Transverse colon (tissue), 4 donors: ENCODE measurements at regions not wholly inside any gene's neighbourhood (a gene's known extent, or its start where the extent isn't known, plus 50 kb on each side); places are given as distances from the start of the nearest gene placed in this dataset.

ENCODE experiments used
- CTCF ChIP-seq, 5 experiments: fragments of 200-600 bp in 3 of 5; fragments of 450-650 bp in 2 of 5; sonication (generic) in 3 of 5; IDR thresholded peaks; 1 replicate in 2 of 5; 2 replicates in 3 of 5; pipeline ENCODE4 v1.5.1; 2016 to 2017; ENCODE audit warnings: antibody characterized with exemption in 5 of 5, inconsistent platforms in 3 of 5, mild to moderate bottlenecking in 2 of 5, moderate library complexity in 1 of 5
- POLR2A ChIP-seq: fragments of 450-650 bp; IDR thresholded peaks from one replicate; pipeline ENCODE4 v1.6.1; 2016; ENCODE audit warnings: antibody characterized with exemption, mild to moderate bottlenecking, moderate library complexity
- POLR2AphosphoS5 ChIP-seq, 3 donors: sonication (generic); formaldehyde crosslinking; IDR thresholded peaks; one replicate each; pipeline ENCODE4 v1.6.1; 2016; ENCODE audit warnings: antibody characterized with exemption in 3 of 3

GRCh38 chr4:30854531-30854930 lies 134.4 kb downstream of the PCDH7 start:
- TF ChIP-seq CTCF (IDR thresholded peaks at IDR 0.05) (no peak), POLR2AphosphoS5 (IDR thresholded peaks at IDR 0.05) (no peak), POLR2A (no peak)
